HG02571 (cell line): ENCODE measurements at regions not wholly inside any gene's neighbourhood (a gene's known extent, or its start where the extent isn't known, plus 50 kb on each side); places are given as distances from the start of the nearest gene placed in this dataset.
A peak's percentile ranks its signal among the peaks of the same experiment; 100 is the strongest.

Source experiments
- ATAC-seq: cut with Tn5 transposase; IDR thresholded peaks from one replicate; pipeline ENCODE4 v1.9.1; 2021; ENCODE audit warnings: mild to moderate bottlenecking, moderate library complexity; ENCODE audit not compliant: unreplicated experiment

- no peak for ATAC-seq
Observed at GRCh38 chr6:87938287-87938686, 109.4 kb upstream of the SPACA1 start.

GRCh38 chr6:87936065-87936464 lies 111.6 kb upstream of the SPACA1 start:
- no peak for ATAC-seq

GRCh38 chr6:87935196-87935595 lies 112.4 kb upstream of the SPACA1 start:
- no peak for ATAC-seq

- no peak for ATAC-seq
Observed at GRCh38 chr6:87932361-87932760, 115.3 kb upstream of the SPACA1 start.

GRCh38 chr6:87929843-87930288 lies 117.8 kb upstream of the SPACA1 start:
- ATAC-seq, result peak; percentile 62

GRCh38 chr6:87926687-87927086 lies 121.0 kb upstream of the SPACA1 start:
- ATAC-seq, result no peak

- no peak for ATAC-seq
Observed at GRCh38 chr6:87926072-87926471, 121.6 kb upstream of the SPACA1 start.

- ATAC-seq, result peak; percentile 48
Observed at GRCh38 chr6:87925373-87926060, 122.1 kb upstream of the SPACA1 start.

- no peak for ATAC-seq
Observed at GRCh38 chr6:87923389-87924050, 124.1 kb upstream of the SPACA1 start.

GRCh38 chr6:87922947-87923330 lies 124.7 kb upstream of the SPACA1 start:
- ATAC-seq, result peak; percentile 58

GRCh38 chr6:87922196-87922946 lies 125.3 kb upstream of the SPACA1 start:
- ATAC-seq, result peak; percentile 4

GRCh38 chr6:87921034-87921433 lies 126.6 kb upstream of the SPACA1 start:
- ATAC-seq, result no peak

- ATAC-seq, result no peak
Observed at GRCh38 chr6:87920245-87920644, 127.4 kb upstream of the SPACA1 start.

GRCh38 chr6:87919416-87919815 lies 128.2 kb upstream of the SPACA1 start:
- no peak for ATAC-seq

- ATAC-seq, result no peak
Observed at GRCh38 chr6:87919001-87919400, 128.6 kb upstream of the SPACA1 start.

GRCh38 chr6:87918461-87918941 lies 129.1 kb upstream of the SPACA1 start:
- ATAC-seq, result no peak

GRCh38 chr6:87917886-87918285 lies 129.8 kb upstream of the SPACA1 start:
- no peak for ATAC-seq

GRCh38 chr6:87916446-87916845 lies 131.2 kb upstream of the SPACA1 start:
- ATAC-seq, result no peak

GRCh38 chr6:87914637-87915395 lies 132.8 kb upstream of the SPACA1 start:
- ATAC-seq, result no peak

GRCh38 chr6:87913974-87914373 lies 133.7 kb upstream of the SPACA1 start:
- no peak for ATAC-seq

- ATAC-seq, result no peak
Observed at GRCh38 chr6:87912102-87912501, 135.5 kb upstream of the SPACA1 start.
